GM10266 (cell line): ENCODE measurements at regions not wholly inside any gene's neighbourhood (a gene's known extent, or its start where the extent isn't known, plus 50 kb on each side); places are given as distances from the start of the nearest gene placed in this dataset.

Experiments
- DNase-seq: peaks from one replicate; pipeline ENCODE4 v3.0.0; 2012; ENCODE audit errors: extremely low spot score
- TF ChIP-seq, protein P1 (sequence below): IDR thresholded peaks from 2 replicates; pipeline ENCODE4 v1.5.1; 2012; ENCODE audit warnings: mild to moderate bottlenecking, low read depth; ENCODE audit not compliant: control insufficient read depth, insufficient read depth; ENCODE audit errors: missing control alignments

DNA sequence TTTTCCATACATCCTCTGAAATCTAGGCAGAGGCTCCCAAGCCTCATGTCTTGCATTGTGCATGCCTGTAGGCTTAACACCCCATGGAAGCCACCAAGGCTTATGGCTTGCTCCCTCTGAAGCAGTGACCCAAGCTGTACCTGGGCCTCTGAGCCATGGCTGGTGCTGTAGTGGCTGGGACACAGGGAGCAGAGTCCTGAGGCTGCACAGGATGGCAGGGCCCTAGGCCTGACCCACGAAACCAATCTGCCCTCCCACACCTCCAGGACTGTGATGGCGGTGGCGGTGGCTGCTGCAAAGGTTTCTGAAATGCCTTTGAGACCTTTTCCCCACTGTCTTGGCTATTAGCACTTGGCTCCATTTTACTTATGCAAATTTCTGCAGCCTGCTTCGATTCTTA is 429.5 kb downstream of the NPHP4 start:
- DNase-seq: no peak
- TF ChIP-seq, protein P1, sequence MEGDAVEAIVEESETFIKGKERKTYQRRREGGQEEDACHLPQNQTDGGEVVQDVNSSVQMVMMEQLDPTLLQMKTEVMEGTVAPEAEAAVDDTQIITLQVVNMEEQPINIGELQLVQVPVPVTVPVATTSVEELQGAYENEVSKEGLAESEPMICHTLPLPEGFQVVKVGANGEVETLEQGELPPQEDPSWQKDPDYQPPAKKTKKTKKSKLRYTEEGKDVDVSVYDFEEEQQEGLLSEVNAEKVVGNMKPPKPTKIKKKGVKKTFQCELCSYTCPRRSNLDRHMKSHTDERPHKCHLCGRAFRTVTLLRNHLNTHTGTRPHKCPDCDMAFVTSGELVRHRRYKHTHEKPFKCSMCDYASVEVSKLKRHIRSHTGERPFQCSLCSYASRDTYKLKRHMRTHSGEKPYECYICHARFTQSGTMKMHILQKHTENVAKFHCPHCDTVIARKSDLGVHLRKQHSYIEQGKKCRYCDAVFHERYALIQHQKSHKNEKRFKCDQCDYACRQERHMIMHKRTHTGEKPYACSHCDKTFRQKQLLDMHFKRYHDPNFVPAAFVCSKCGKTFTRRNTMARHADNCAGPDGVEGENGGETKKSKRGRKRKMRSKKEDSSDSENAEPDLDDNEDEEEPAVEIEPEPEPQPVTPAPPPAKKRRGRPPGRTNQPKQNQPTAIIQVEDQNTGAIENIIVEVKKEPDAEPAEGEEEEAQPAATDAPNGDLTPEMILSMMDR: no peak

DNA sequence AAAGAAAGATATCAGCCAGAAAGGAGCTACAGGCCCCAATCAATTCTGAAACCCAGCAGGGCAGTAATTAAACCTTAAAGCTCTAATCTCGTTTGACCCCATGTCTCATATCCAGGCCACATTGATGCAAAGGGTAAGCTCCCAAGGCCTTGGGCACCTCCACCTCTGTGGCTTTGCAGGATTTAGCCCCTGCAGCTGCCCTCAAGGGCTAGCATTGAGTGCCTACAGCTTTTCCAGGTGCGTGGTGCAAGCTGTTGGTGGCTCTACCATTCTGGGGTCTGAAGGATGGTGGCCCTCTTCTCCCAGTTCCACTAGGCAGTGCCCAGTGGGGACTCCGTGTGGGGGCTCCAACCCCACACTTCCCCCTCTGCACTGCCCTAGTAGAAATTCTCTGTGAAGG is 429.9 kb downstream of the NPHP4 start:
- TF ChIP-seq, protein P1: no peak
- no peak for DNase-seq

DNA sequence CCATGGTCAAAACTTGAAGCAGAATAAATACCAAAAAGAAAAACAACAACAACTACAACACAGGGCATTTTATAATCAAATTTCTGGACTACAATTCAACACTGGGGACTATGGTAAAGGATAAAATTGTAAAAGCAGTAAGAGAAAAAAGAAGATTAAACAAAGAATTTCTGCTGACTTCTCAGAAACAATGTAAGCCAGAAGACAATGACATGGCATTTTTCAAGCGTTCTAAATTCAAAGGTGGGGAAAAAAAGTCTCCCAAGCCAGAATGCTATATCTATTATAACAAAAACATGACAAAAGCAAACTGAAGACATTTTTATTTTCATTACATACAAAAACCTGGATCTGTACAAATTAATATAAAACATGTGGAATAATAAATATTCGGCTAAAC is 433.1 kb downstream of the NPHP4 start:
- DNase-seq: no peak
- TF ChIP-seq, protein P1: no peak

DNA sequence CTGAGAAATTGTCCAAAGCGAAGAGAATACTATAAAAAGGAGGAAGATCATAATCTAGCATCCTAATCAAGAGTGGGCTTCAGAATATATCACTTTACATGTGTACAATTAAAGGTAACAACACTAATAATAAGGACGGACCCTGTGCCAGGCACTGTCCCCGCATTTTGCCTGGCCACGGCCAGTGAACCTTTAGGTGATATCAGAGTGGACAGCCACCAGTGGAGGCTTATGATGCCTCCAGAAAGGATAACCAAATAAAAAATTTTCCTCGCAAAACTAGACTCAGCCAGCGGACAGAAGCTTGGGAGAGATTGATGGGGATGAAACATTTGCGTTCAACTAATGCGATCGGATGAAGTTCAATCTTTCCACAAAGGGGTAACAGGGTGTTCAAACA is 436.4 kb downstream of the NPHP4 start:
- TF ChIP-seq, protein P1: no peak
- DNase-seq: no peak

DNA sequence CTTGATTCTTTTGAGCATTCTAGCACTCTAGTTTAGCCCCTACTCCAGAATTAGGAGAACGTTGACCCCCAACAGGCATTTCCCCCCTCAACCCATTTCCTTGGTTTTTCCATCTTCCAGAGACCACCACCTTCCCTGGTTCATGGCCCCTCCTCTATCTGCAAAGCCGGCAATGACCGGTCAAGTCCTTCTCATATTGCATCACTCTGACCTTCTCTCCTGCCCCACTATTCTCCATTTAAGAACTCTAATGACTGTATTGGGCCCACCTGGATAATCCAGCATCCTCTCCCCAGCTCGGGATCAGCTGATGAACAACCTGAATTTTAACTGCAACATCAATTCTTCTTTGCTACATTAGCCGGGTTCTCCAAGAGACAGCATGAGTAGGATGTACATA is 437.4 kb downstream of the NPHP4 start:
- DNase-seq: no peak
- TF ChIP-seq, protein P1: no peak

DNA sequence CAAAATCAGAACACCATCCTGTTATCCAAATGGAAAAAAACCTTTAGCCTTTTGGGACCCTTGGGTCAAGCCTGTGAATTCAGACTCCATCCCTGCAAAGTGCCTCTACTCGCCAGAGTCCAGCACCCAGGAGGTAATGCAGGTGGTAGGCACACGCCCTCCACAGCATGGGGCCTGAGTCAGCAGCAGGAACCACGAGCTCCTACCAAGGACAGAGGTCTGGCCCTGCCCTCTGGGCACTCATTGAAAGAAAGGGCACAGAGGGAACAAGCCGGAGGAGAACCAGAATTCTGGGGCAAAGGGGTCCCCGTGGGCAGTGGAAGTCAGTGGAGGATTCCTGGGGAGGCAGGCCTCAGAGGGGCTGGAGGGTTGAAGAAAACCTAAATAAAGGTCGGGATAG is 438.1 kb downstream of the NPHP4 start:
- TF ChIP-seq, protein P1: no peak
- DNase-seq: no peak

DNA sequence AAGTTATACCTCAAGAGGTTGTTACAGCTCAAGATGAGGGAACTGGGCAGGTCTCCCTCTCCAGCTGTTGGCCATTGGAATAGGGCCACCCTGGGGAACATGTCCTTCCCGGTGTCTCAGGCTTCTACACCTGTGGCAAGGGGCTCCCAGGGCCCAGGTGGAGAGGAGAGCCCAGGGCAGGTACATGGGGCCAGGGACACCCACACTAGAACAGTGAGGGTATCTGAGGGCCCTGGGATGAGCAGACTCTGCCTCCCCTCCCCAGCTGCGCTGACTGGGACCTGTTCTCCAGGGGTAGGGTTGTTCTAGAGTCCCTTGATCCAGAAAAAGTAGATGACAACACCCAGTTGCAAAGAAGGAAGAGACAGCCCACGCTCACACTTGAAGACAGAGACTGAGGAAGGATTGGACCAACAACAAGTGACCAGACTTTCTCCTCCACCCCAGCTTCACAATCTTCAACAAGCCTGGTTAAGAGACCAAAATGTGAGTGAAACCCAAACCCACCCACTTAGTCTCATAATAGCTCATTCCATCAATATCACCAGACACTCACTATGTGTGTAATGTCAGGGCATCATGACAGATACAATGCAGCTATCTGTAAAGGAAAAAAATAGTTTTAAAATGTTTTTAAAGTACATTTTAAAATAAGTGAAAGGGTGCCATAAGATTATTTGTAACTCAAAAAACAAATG is 439.3 kb downstream of the NPHP4 start:
- DNase-seq: no peak
- TF ChIP-seq, protein P1: no peak
